A549 (cell line): ENCODE measurements at regions not wholly inside any gene's neighbourhood (a gene's known extent, or its start where the extent isn't known, plus 50 kb on each side); places are given as distances from the start of the nearest gene placed in this dataset.

Experiments
- ATAC-seq, 2 experiments: fragments of 200-7000 bp in 1 of 2; fragments of >200 bp in 1 of 2; cut with Nextera tagmentation in 1 of 2; cut with Tn5 transposase in 1 of 2; 3 replicates each; pipeline versions ENCODE4 v1.8.0 to v1.9.1; 2018 to 2020; ENCODE audit warnings: mild to moderate bottlenecking in 1 of 2, moderate library complexity in 1 of 2
- CTCF ChIA-PET: fragments of 300-600 bp; sonication (Branson Sonifier 250); formaldehyde crosslinking; extraction: SDS; loops from one replicate; lab custom pipeline; 2021; ENCODE audit warnings: antibody characterized with exemption, inconsistent platforms; lab: Yijun Ruan, JAX
- POLR2A ChIA-PET: fragments of 350-600 bp; formaldehyde crosslinking; extraction: SDS; loops from one replicate; lab custom pipeline; 2021; ENCODE audit warnings: antibody characterized with exemption, inconsistent platforms; lab: Yijun Ruan, JAX
- DNase-seq, 2 experiments: peaks; one replicate each; pipeline versions ENCODE4 v3.0.0 to v3.0.0-alpha.2; 2011 to 2016; ENCODE audit warnings: low read depth in 1 of 2, low spot score in 1 of 2
- FAIRE-seq: peaks from 2 replicates; lab custom pipeline; 2011; peaks lifted over from hg19 to GRCh38; lab: Jason Lieb, UNC
- H3K27ac ChIP-seq, 2 experiments: fragments of >200 bp; sonication (Bioruptor Twin); formaldehyde crosslinking; 3 replicates each; pipeline ENCODE4 v1.5.1; 2016 to 2017
- H3K4me1 ChIP-seq: fragments of >200 bp; sonication (Bioruptor Twin); formaldehyde crosslinking; 3 replicates; pipeline ENCODE4 v1.6.1; 2016
- H3K4me2 ChIP-seq: fragments of >200 bp; sonication (Bioruptor Twin); formaldehyde crosslinking; 3 replicates; pipeline ENCODE4 v1.6.1; 2016
- H3K4me3 ChIP-seq: fragments of >200 bp; sonication (Bioruptor Twin); formaldehyde crosslinking; 3 replicates; pipeline ENCODE4 v1.5.1; 2016
- H3K9me3 ChIP-seq: fragments of >200 bp; sonication (Bioruptor Twin); formaldehyde crosslinking; 3 replicates; pipeline ENCODE4 v1.6.1; 2016
- ATOH8 ChIP-seq: fragments of 250-450 bp; sonication (Bioruptor Pico); IDR thresholded peaks from 2 replicates; pipeline ENCODE4 v1.5.0; 2020; ENCODE audit warnings: low read depth, mild to moderate bottlenecking, moderate library complexity
- BCL3 ChIP-seq: fragments of >200 bp; sonication (Bioruptor Twin); formaldehyde crosslinking; IDR thresholded peaks from 3 replicates; pipeline ENCODE4 v1.6.1; 2016
- BHLHE40 ChIP-seq: IDR thresholded peaks from 2 replicates; pipeline ENCODE4 v1.6.1; 2012; ENCODE audit warnings: low read depth, low read length, inconsistent platforms
- CBX2 ChIP-seq: fragments of 200-600 bp; sonication (generic); IDR thresholded peaks from 2 replicates; pipeline ENCODE4 v1.6.1; 2016; ENCODE audit warnings: low read depth, mild to moderate bottlenecking, borderline replicate concordance
- CBX8 ChIP-seq: fragments of 200-600 bp; sonication (generic); IDR thresholded peaks from 2 replicates; pipeline ENCODE4 v1.6.1; 2016
- CEBPB ChIP-seq, 2 experiments: fragments of >200 bp in 1 of 2; sonication (Bioruptor Twin) in 1 of 2; formaldehyde crosslinking in 1 of 2; IDR thresholded peaks; 2 replicates each; pipeline ENCODE4 v1.6.1; 2012 to 2016
- CHD2 ChIP-seq: fragments of 150-350 bp; IDR thresholded peaks from 2 replicates; pipeline ENCODE4 v1.6.1; 2014; ENCODE audit warnings: low read length; ENCODE audit not compliant: partially characterized antibody
- EP300 ChIP-seq, 2 experiments: fragments of >200 bp; sonication (Bioruptor Twin); formaldehyde crosslinking; IDR thresholded peaks; 2 replicates in 1 of 2; 3 replicates in 1 of 2; pipeline ENCODE4 v1.6.1; 2016 to 2017
- ESRRA ChIP-seq: fragments of 150-350 bp; IDR thresholded peaks from 2 replicates; pipeline ENCODE4 v1.6.1; 2014; ENCODE audit warnings: mild to moderate bottlenecking, low read length, borderline replicate concordance
- FOSB ChIP-seq: fragments of 250-450 bp; sonication (Bioruptor Pico); IDR thresholded peaks from 2 replicates; pipeline ENCODE4 v1.5.0; 2020; ENCODE audit warnings: mild to moderate bottlenecking, moderate library complexity
- FOSL2 ChIP-seq, 2 experiments: fragments of 450-650 bp in 1 of 2; fragments of >200 bp in 1 of 2; sonication (Bioruptor Twin) in 1 of 2; formaldehyde crosslinking; IDR thresholded peaks; 2 replicates each; pipeline versions ENCODE4 v1.5.0 to v1.6.1; 2016 to 2020; ENCODE audit warnings: mild to moderate bottlenecking in 1 of 2, moderate library complexity in 1 of 2
- FOXS1 ChIP-seq: fragments of 250-450 bp; sonication (Bioruptor Pico); IDR thresholded peaks from 2 replicates; pipeline ENCODE4 v1.5.0; 2020; ENCODE audit warnings: mild to moderate bottlenecking, moderate library complexity
- GATA3 ChIP-seq: IDR thresholded peaks from 2 replicates; pipeline ENCODE4 v1.6.1; 2012; ENCODE audit warnings: borderline replicate concordance
- HDAC2 ChIP-seq: fragments of 200-600 bp; sonication (generic); IDR thresholded peaks from 2 replicates; pipeline ENCODE4 v1.6.1; 2016
- HES2 ChIP-seq: fragments of >200 bp; sonication (Bioruptor Twin); formaldehyde crosslinking; IDR thresholded peaks from 2 replicates; pipeline ENCODE4 v1.6.1; 2016
- HEYL ChIP-seq: fragments of 250-450 bp; sonication (Bioruptor Pico); IDR thresholded peaks from 2 replicates; pipeline ENCODE4 v1.8.0; 2021; ENCODE audit warnings: mild to moderate bottlenecking, moderate library complexity
- HOXB5 ChIP-seq: fragments of 250-450 bp; sonication (Bioruptor Pico); IDR thresholded peaks from 2 replicates; pipeline ENCODE4 v1.5.0; 2020; ENCODE audit warnings: mild to moderate bottlenecking, moderate library complexity
- KDM1A ChIP-seq: fragments of 200-600 bp; sonication (generic); IDR thresholded peaks from 2 replicates; pipeline ENCODE4 v1.6.1; 2016; ENCODE audit warnings: low read depth, mild to moderate bottlenecking
- MAFK ChIP-seq: fragments of 450-650 bp; IDR thresholded peaks from 2 replicates; pipeline ENCODE4 v1.6.1; 2014; ENCODE audit not compliant: partially characterized antibody
- MAZ ChIP-seq: fragments of 150-350 bp; IDR thresholded peaks from 2 replicates; pipeline ENCODE4 v1.6.1; 2014; ENCODE audit warnings: antibody characterized with exemption, low read depth, low read length, borderline replicate concordance
- PHF8 ChIP-seq: fragments of 200-600 bp; sonication (generic); IDR thresholded peaks from 2 replicates; pipeline ENCODE4 v1.6.1; 2016; ENCODE audit warnings: low read depth, mild to moderate bottlenecking, antibody characterized with exemption, moderate library complexity, borderline replicate concordance
- POLR2A ChIP-seq: IDR thresholded peaks from 2 replicates; pipeline ENCODE4 v1.6.1; 2012; ENCODE audit warnings: mild to moderate bottlenecking, low read length
- POLR2AphosphoS2 ChIP-seq: conservative IDR thresholded peaks from 2 replicates; pipeline ENCODE4 v1.6.1; 2012; ENCODE audit warnings: low read length, improper control_type of control experiment, inconsistent platforms
- RFX5 ChIP-seq: fragments of 450-650 bp; IDR thresholded peaks from 2 replicates; pipeline ENCODE4 v1.7.1; 2014; ENCODE audit warnings: antibody characterized with exemption, mild to moderate bottlenecking, moderate library complexity
- SMC3 ChIP-seq: fragments of >200 bp; sonication (Bioruptor Twin); formaldehyde crosslinking; IDR thresholded peaks from 3 replicates; pipeline ENCODE4 v1.6.1; 2018; ENCODE audit warnings: inconsistent platforms
- TP53 ChIP-seq: fragments of 250-450 bp; sonication (Bioruptor Pico); IDR thresholded peaks from 2 replicates; pipeline ENCODE4 v1.5.0; 2021; ENCODE audit warnings: mild to moderate bottlenecking, moderate library complexity
- USF2 ChIP-seq: fragments of 450-650 bp; IDR thresholded peaks from 2 replicates; pipeline ENCODE4 v1.6.1; 2014; ENCODE audit warnings: antibody characterized with exemption
- ZC3H11A ChIP-seq: fragments of 450-650 bp; IDR thresholded peaks from 2 replicates; pipeline ENCODE4 v1.6.1; 2014; ENCODE audit warnings: antibody characterized with exemption, mild to moderate bottlenecking
- ZNF302 ChIP-seq: fragments of 250-450 bp; sonication (Bioruptor Pico); IDR thresholded peaks from 2 replicates; pipeline ENCODE4 v1.9.0; 2021; ENCODE audit warnings: inconsistent platforms, mild to moderate bottlenecking, moderate library complexity
- WGBS: methylation state at CpG from one replicate; pipeline ENCODE4 v1.1.6; 2017; ENCODE audit errors: missing lambda C conversion rate; 5-methylcytosine and 5-hydroxymethylcytosine counted together
- TF ChIP-seq, protein P1 (sequence below): IDR thresholded peaks from 2 replicates; pipeline ENCODE4 v1.6.1; 2012; ENCODE audit warnings: low read depth, borderline replicate concordance

DNA sequence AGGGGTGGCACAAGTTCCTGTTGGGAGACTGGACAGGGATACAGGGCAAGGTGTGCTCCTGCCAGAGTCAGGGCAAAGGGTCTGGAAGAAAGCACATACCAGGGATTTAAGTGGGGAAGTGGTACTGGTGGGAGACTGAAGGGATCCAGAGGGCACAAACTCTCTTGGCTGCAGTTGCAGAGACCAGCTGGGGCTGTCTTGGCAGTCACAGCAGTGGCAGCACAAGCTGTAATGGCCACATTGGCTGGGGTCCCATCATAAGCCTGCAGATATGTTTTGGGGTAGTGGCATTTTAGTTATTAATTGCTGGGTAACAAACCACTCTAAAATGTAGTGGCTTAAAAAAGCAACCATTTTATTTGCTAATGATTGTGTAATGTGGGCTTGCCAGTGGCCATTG lies 492.2 kb downstream of the ENC1 start:
- ChIA-PET CTCF (no interaction called here), POLR2A (no interaction called here)
- peaks cover 16% of the 10 kb centered on the region for H3K4me1 ChIP-seq
- H3K4me2 ChIP-seq: no peak overlapping the region; the same call in 2 of the 3 replicates
- peak overlapping the region in 1 of 2 experiments; percentile 71; a peak in 1 of 6 replicates for H3K27ac ChIP-seq
- ATAC-seq: no peak
- no peak overlapping the region for H3K4me3 ChIP-seq
- no peak for FAIRE-seq
- DNase-seq: no peak
- H3K9me3 ChIP-seq: no peaks in the 10 kb centered on the region
- TF ChIP-seq ATOH8 (CRISPR knock-in tag): no peak
- TF ChIP-seq FOXS1 (CRISPR knock-in tag): no peak
- TF ChIP-seq CBX8: no peak

- ChIA-PET CTCF (no interaction called here), POLR2A (no interaction called here)
- Histone ChIP-seq H3K9me3 (no peaks in the 10 kb centered on the region), H3K4me1 (peaks cover 16% of the 10 kb centered on the region), H3K4me2 (no peak overlapping the region), H3K4me3 (no peak overlapping the region), H3K27ac (no peak overlapping the region)
- DNase-seq (no peak), FAIRE-seq (no peak), ATAC-seq (no peak)
- 89% methylated on average over 1 of the region's 1 CpG for WGBS
- TF ChIP-seq MAZ (no peak), TP53 (CRISPR knock-in tag) (no peak), HDAC2 (no peak), FOSB (CRISPR knock-in tag) (no peak), FOSL2 (IDR thresholded peaks at IDR 0.05) (no peak), FOSL2 (CRISPR knock-in tag; IDR thresholded peaks at IDR 0.05) (no peak), CBX2 (no peak), CEBPB (IDR thresholded peaks at IDR 0.05) (no peak), KDM1A (no peak), ATOH8 (CRISPR knock-in tag) (no peak), CHD2 (no peak), HEYL (no peak), GATA3 (no peak), HOXB5 (CRISPR knock-in tag) (no peak), ZC3H11A (no peak), RFX5 (no peak), ESRRA (no peak), POLR2AphosphoS2 (no peak), SMC3 (no peak), HES2 (no peak), USF2 (no peak)
These were observed 493.7 kb downstream of the ENC1 start for GRCh38 chr5:74146796-74147195.

GRCh38 chr5:74145951-74146350 lies 494.6 kb downstream of the ENC1 start:
- TF ChIP-seq POLR2A (no peak), BCL3 (no peak), MAFK (no peak), GATA3 (no peak), ZNF302 (CRISPR knock-in tag) (no peak), ATOH8 (CRISPR knock-in tag) (no peak), BHLHE40 (no peak), HOXB5 (CRISPR knock-in tag) (no peak), PHF8 (no peak), EP300 (IDR thresholded peaks at IDR 0.05) (no peak)
- TF ChIP-seq, protein P1, sequence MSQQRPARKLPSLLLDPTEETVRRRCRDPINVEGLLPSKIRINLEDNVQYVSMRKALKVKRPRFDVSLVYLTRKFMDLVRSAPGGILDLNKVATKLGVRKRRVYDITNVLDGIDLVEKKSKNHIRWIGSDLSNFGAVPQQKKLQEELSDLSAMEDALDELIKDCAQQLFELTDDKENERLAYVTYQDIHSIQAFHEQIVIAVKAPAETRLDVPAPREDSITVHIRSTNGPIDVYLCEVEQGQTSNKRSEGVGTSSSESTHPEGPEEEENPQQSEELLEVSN: no peak
- 81% methylated on average over 9 of the region's 9 CpGs for WGBS
- CTCF ChIA-PET: no interaction called here
- ATAC-seq (no peak), DNase-seq (no peak), FAIRE-seq (no peak)
- no peak overlapping the region for H3K4me2 ChIP-seq
- peaks cover 24% of the 10 kb centered on the region for H3K4me1 ChIP-seq
- H3K27ac ChIP-seq: no peak overlapping the region
- H3K9me3 ChIP-seq: no peaks in the 10 kb centered on the region
- H3K4me3 ChIP-seq: no peak overlapping the region
- POLR2A ChIA-PET: no interaction called here
